HCT116 (cell line): ENCODE measurements at regions not wholly inside any gene's neighbourhood (a gene's known extent, or its start where the extent isn't known, plus 50 kb on each side); places are given as distances from the start of the nearest gene placed in this dataset.
A peak's percentile ranks its signal among the peaks of the same experiment; 100 is the strongest.

Experiments used
- ATAC-seq: fragments of 200-7000 bp; cut with Tn5 transposase; 2 replicates; pipeline ENCODE4 v1.9.1; 2020; ENCODE audit warnings: mild to moderate bottlenecking, moderate library complexity
- BruUV-seq: library from RNA; stranded (reverse); fragments of 400-500 nt; replicated peaks from 2 replicates; lab custom pipeline; 2021; lab: Mats Ljungman, UMichigan
- CTCF ChIA-PET: fragments of 300-600 bp; sonication (Branson Sonifier 250); formaldehyde crosslinking; loops from one replicate; lab custom pipeline; 2021; ENCODE audit warnings: antibody characterized with exemption; lab: Charles Lee
- POLR2A ChIA-PET: fragments of 300-600, 350-600 bp; sonication (Branson Sonifier 250); formaldehyde crosslinking; loops from one replicate; lab custom pipeline; 2021; ENCODE audit warnings: antibody characterized with exemption; lab: Charles Lee
- RAD21 ChIA-PET, 2 experiments: fragments of 300-600 bp; sonication (Branson Sonifier 250); formaldehyde crosslinking; loops; one replicate each; lab custom pipeline; 2023; ENCODE audit warnings: low total read pairs in 2 of 2; ENCODE audit not compliant: uncharacterized antibody in 2 of 2, unreplicated experiment in 2 of 2, low non-redundant PET in 1 of 2; lab: Charles Lee
- DNase-seq: peaks from one replicate; pipeline ENCODE4 v3.0.0-alpha.2; 2010; ENCODE audit warnings: low read depth, low spot score
- H2AFZ ChIP-seq: fragments of 200-600 bp; shearing (Covaris generic), sonication (generic); 2 replicates; pipeline ENCODE4 v1.6.1; 2017; ENCODE audit warnings: low read depth, mixed run types, mixed read lengths, antibody characterized with exemption, low read length; ENCODE audit not compliant: poor library complexity, severe bottlenecking
- H3K27ac ChIP-seq: 2 replicates; pipeline ENCODE4 v1.5.1; 2012; ENCODE audit warnings: low read depth, low read length
- H3K27me3 ChIP-seq: fragments of 200-600 bp; sonication (generic); 2 replicates; pipeline ENCODE4 v1.6.1; 2016; ENCODE audit warnings: mixed run types, low read length, mixed read lengths; ENCODE audit not compliant: insufficient read depth
- H3K36me3 ChIP-seq, 2 experiments: fragments of 200-500 bp in 1 of 2; fragments of 200-600 bp in 1 of 2; sonication (Bioruptor generic) in 1 of 2; sonication (generic) in 1 of 2; 2 replicates each; pipeline versions ENCODE4 v1.5.1 to v1.6.1; 2014 to 2016; ENCODE audit warnings: low read length in 2 of 2, inconsistent platforms in 1 of 2, mixed read lengths in 1 of 2, mixed run types in 1 of 2; ENCODE audit not compliant: insufficient read depth in 2 of 2, control insufficient read depth in 1 of 2
- H3K4me1 ChIP-seq, 2 experiments: fragments of 200-600 bp in 1 of 2; sonication (generic) in 1 of 2; 2 replicates each; pipeline versions ENCODE4 v1.5.1 to v1.6.1; 2012 to 2017; ENCODE audit warnings: low read length in 2 of 2, inconsistent platforms in 1 of 2, mild to moderate bottlenecking in 1 of 2, mixed read lengths in 1 of 2, mixed run types in 1 of 2, moderate library complexity in 1 of 2; ENCODE audit not compliant: insufficient read depth in 2 of 2, control insufficient read depth in 1 of 2
- H3K4me2 ChIP-seq: fragments of 200-600 bp; sonication (generic); 2 replicates; pipeline ENCODE4 v1.6.1; 2017; ENCODE audit warnings: mixed run types, low read length, mixed read lengths
- H3K4me3 ChIP-seq, 2 experiments: fragments of 200-600 bp in 1 of 2; sonication (generic) in 1 of 2; replicated peaks in 1 of 2; 2 replicates each; pipeline ENCODE4 v1.5.1; 2011 to 2016; ENCODE audit warnings: low read length in 2 of 2, control low read depth in 1 of 2, low read depth in 1 of 2, mild to moderate bottlenecking in 1 of 2, mixed read lengths in 1 of 2, mixed run types in 1 of 2
- H3K79me2 ChIP-seq: fragments of 200-600 bp; sonication (generic); 2 replicates; pipeline ENCODE4 v1.6.1; 2017; ENCODE audit warnings: mild to moderate bottlenecking, mixed run types, low read length, moderate library complexity, mixed read lengths; ENCODE audit not compliant: insufficient read depth
- H3K9ac ChIP-seq: fragments of 200-600 bp; sonication (generic); 2 replicates; pipeline ENCODE4 v1.6.1; 2016; ENCODE audit warnings: low read length, mixed read lengths
- H3K9me2 ChIP-seq: fragments of 200-600 bp; sonication (generic), shearing (Covaris generic); 2 replicates; pipeline ENCODE4 v1.6.1; 2017; ENCODE audit warnings: mixed run types, mild to moderate bottlenecking, moderate library complexity; ENCODE audit not compliant: insufficient read depth
- H3K9me3 ChIP-seq, 2 experiments: fragments of 200-500 bp in 1 of 2; fragments of 200-600 bp in 1 of 2; sonication (Bioruptor generic) in 1 of 2; sonication (generic) in 1 of 2; 2 replicates each; pipeline ENCODE4 v1.6.1; 2014 to 2017; ENCODE audit warnings: low read length in 2 of 2, mixed read lengths in 2 of 2, inconsistent platforms in 1 of 2, low read depth in 1 of 2, mild to moderate bottlenecking in 1 of 2, mixed run types in 1 of 2, moderate library complexity in 1 of 2; ENCODE audit not compliant: control insufficient read depth in 1 of 2, insufficient read depth in 1 of 2
- H4K20me1 ChIP-seq: fragments of 200-600 bp; sonication (generic), shearing (Covaris generic); 2 replicates; pipeline ENCODE4 v1.6.1; 2017; ENCODE audit warnings: mixed run types, mild to moderate bottlenecking, moderate library complexity; ENCODE audit not compliant: insufficient read depth
- CEBPB ChIP-seq: IDR thresholded peaks from 2 replicates; pipeline ENCODE4 v1.6.1; 2012; ENCODE audit warnings: low read depth
- ELF1 ChIP-seq: IDR thresholded peaks from 2 replicates; pipeline ENCODE4 v1.6.1; 2012; ENCODE audit warnings: low read depth, borderline replicate concordance
- EZH2 ChIP-seq: fragments of 200-600 bp; sonication (generic); IDR thresholded peaks from 2 replicates; pipeline ENCODE4 v1.6.1; 2017; ENCODE audit warnings: antibody characterized with exemption, mixed run types
- FOSL1 ChIP-seq: IDR thresholded peaks from 2 replicates; pipeline ENCODE4 v1.6.1; 2012; ENCODE audit warnings: low read depth
- JUND ChIP-seq: IDR thresholded peaks from 2 replicates; pipeline ENCODE4 v1.6.1; 2012
- POLR2A ChIP-seq: IDR thresholded peaks from 2 replicates; pipeline ENCODE4 v1.7.0; 2011; ENCODE audit warnings: borderline replicate concordance; ENCODE audit not compliant: insufficient read depth, insufficient read length; ENCODE audit errors: extremely low read depth
- SP1 ChIP-seq: IDR thresholded peaks from 2 replicates; pipeline ENCODE4 v1.6.1; 2012; ENCODE audit warnings: low read depth
- ZBTB33 ChIP-seq: IDR thresholded peaks from 2 replicates; pipeline ENCODE4 v1.6.1; 2011; ENCODE audit warnings: mild to moderate bottlenecking, low read length, moderate library complexity; ENCODE audit not compliant: insufficient replicate concordance; ENCODE audit errors: extremely low read depth
- ZNF274 ChIP-seq: fragments of 200-500 bp; sonication (Bioruptor generic); IDR thresholded peaks from 2 replicates; pipeline ENCODE4 v1.6.1; 2014; ENCODE audit warnings: mild to moderate bottlenecking, low read depth, low read length, inconsistent platforms
- intact Hi-C: fragments of 100-400 bp; cut with micrococcal nuclease; formaldehyde crosslinking; loops from 2 replicates; pipeline ENCODE4 v1.10.0; 2022
- TF ChIP-seq, protein P1 (sequence below), 3 experiments: fragments of 200-600 bp in 1 of 3; sonication (generic) in 1 of 3; IDR thresholded peaks in 2 of 3; conservative IDR thresholded peaks in 1 of 3; 2 replicates each; pipeline ENCODE4 v1.5.1; 2012 to 2017; ENCODE audit warnings: low read depth in 2 of 3, low read length in 2 of 3, antibody characterized with exemption in 1 of 3, borderline replicate concordance in 1 of 3, control low read depth in 1 of 3, mild to moderate bottlenecking in 1 of 3, mixed read lengths in 1 of 3, mixed run types in 1 of 3, moderate library complexity in 1 of 3; ENCODE audit not compliant: insufficient read depth in 1 of 3
- TF ChIP-seq, protein P2 (sequence below): IDR thresholded peaks from 2 replicates; pipeline ENCODE4 v1.6.1; 2012

DNA sequence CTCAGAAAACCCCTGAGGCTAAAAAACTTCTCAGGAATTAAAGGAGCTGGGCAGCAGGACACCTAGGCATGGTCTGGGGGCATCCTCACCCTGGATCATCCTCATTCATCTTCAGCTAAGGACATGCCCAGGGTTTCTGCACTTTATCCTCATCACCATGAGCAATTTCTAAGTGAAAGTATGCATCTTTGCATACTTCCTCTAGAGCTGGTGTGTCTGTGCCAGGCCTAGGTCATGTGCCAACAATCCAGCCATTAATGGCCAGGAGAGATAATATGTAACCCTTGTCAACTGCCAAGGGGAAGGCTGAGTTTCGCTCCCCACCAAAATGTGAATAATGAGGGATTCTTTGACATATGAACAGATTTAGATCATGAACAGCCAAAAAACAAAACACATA lies 160.5 kb downstream of the KITLG start:
- no TSS peak for BruUV-seq
- Histone ChIP-seq H2AFZ (no peak overlapping the region), H3K9me2 (peaks cover 3% of the 10 kb centered on the region; the same call in 1 of the 2 replicates), H3K27me3 (no peaks in the 10 kb centered on the region), H3K9me3 (no peaks in the 10 kb centered on the region), H3K79me2 (no peaks in the 10 kb centered on the region), H3K27ac (no peak overlapping the region)
- intact Hi-C loops = no loop called here
- ChIA-PET CTCF (no interaction called here), RAD21 (no interaction called here)
- TF ChIP-seq ELF1 = no peak
- TF ChIP-seq SP1 = no peak
- TF ChIP-seq, protein P1, sequence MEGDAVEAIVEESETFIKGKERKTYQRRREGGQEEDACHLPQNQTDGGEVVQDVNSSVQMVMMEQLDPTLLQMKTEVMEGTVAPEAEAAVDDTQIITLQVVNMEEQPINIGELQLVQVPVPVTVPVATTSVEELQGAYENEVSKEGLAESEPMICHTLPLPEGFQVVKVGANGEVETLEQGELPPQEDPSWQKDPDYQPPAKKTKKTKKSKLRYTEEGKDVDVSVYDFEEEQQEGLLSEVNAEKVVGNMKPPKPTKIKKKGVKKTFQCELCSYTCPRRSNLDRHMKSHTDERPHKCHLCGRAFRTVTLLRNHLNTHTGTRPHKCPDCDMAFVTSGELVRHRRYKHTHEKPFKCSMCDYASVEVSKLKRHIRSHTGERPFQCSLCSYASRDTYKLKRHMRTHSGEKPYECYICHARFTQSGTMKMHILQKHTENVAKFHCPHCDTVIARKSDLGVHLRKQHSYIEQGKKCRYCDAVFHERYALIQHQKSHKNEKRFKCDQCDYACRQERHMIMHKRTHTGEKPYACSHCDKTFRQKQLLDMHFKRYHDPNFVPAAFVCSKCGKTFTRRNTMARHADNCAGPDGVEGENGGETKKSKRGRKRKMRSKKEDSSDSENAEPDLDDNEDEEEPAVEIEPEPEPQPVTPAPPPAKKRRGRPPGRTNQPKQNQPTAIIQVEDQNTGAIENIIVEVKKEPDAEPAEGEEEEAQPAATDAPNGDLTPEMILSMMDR (IDR thresholded peaks at IDR 0.05 in 2 of 3, conservative IDR thresholded peaks at IDR 0.05 in 1 of 3; ENCODE audit: borderline replicate concordance in 1 of 3, insufficient read depth in 1 of 3, low read depth in 2 of 3, low read length in 2 of 3) = no peak
- TF ChIP-seq FOSL1 = no peak
- TF ChIP-seq ZNF274 = no peak
- no peak for TF ChIP-seq CEBPB
- TF ChIP-seq JUND = no peak
- TF ChIP-seq, all 23 proteins: peak for 0
- no peak for ATAC-seq
- POLR2A ChIA-PET = no interaction called here
- H4K20me1 ChIP-seq = no peaks in the 10 kb centered on the region
- H3K4me2 ChIP-seq = no peak overlapping the region
- no peak for DNase-seq
- no peak overlapping the region for H3K9ac ChIP-seq
- peaks cover 0 to 10% of the 10 kb centered on the region in 2 experiments; a peak in 2 of 4 replicates for H3K4me1 ChIP-seq
- no peaks in the 10 kb centered on the region for H3K36me3 ChIP-seq
- H3K4me3 ChIP-seq = no peak overlapping the region

DNA sequence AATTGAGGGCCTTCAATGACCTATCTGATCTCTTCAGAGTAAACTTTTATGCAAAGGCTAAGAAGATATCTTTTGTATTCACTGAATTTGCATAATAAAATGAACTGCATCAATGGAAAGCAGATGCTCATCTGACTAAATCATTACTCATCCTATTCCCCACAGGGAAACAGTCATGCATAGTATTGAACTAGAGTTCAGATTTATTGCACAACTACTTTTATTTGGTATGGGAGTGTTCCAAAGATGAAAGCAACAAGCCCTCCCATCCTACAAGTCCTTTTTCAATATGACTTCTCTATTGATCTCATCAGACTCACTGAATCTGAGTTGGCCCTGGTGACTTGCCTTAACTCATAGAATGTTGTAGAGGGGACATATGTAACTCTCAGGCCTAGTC lies 159.8 kb downstream of the KITLG start:
- peaks cover 0 to 10% of the 10 kb centered on the region in 2 experiments; a peak in 2 of 4 replicates for H3K4me1 ChIP-seq
- H3K9me2 ChIP-seq = peaks cover 3% of the 10 kb centered on the region; the same call in 1 of the 2 replicates
- no peak for TF ChIP-seq ZBTB33
- TF ChIP-seq FOSL1 = peak; percentile 55
- no peak for TF ChIP-seq POLR2A
- no peak for TF ChIP-seq EZH2
- TF ChIP-seq, protein P2, sequence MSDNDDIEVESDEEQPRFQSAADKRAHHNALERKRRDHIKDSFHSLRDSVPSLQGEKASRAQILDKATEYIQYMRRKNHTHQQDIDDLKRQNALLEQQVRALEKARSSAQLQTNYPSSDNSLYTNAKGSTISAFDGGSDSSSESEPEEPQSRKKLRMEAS = no peak
- TF ChIP-seq CEBPB = peak; percentile 83
- TF ChIP-seq, all 23 proteins: peak for 2
- no peak overlapping the region for H2AFZ ChIP-seq
- ChIA-PET RAD21 (no interaction called here), CTCF (no interaction called here), POLR2A (interaction anchor here (1.1 kb wide), 1 partner anchor 14 kb away, joined by 3 read pairs; no protein-coding TSS in a partner anchor)
- H3K27me3 ChIP-seq = no peaks in the 10 kb centered on the region
- BruUV-seq = no TSS peak
- H3K79me2 ChIP-seq = no peaks in the 10 kb centered on the region
- ATAC-seq (peak; percentile 30; the same call in 1 of the 2 replicates), DNase-seq (peak; percentile 13)
- no peak overlapping the region for H3K27ac ChIP-seq
- no peaks in the 10 kb centered on the region for H4K20me1 ChIP-seq
- no peaks in the 10 kb centered on the region for H3K9me3 ChIP-seq
- no peak overlapping the region for H3K4me3 ChIP-seq
- no peaks in the 10 kb centered on the region for H3K36me3 ChIP-seq
- 0 out of 2 replicates have a peak overlapping the region, but pooled peaks have one; percentile 14 for H3K4me2 ChIP-seq
- no peak overlapping the region for H3K9ac ChIP-seq
- intact Hi-C loops = no loop called here
